ENCODE measurements at regions not wholly inside any gene's neighbourhood (a gene's known extent, or its start where the extent isn't known, plus 50 kb on each side); places are given as distances from the start of the nearest gene placed in this dataset.

DNA sequence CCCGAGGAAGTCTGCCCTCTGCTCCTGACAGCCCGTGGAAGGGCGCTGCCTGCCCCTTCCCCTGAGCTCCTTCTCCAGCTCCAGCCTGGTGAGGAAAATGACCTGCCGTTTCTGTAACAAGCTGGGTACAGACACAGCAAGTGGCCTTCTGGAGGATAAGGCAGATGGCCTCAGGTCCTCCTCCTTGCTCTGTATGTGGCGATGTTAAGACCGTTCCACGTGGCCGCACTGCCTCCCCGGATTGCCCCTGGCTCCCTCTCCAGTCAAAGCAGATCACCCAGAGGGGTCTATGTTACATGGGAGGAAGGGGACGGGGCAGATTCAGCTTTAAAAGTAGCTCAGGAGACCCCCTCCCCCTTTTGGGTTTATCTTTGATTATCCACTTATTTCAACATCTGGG lies 80.3 kb upstream of the GATB start:
- TF ChIP-seq, protein P1, sequence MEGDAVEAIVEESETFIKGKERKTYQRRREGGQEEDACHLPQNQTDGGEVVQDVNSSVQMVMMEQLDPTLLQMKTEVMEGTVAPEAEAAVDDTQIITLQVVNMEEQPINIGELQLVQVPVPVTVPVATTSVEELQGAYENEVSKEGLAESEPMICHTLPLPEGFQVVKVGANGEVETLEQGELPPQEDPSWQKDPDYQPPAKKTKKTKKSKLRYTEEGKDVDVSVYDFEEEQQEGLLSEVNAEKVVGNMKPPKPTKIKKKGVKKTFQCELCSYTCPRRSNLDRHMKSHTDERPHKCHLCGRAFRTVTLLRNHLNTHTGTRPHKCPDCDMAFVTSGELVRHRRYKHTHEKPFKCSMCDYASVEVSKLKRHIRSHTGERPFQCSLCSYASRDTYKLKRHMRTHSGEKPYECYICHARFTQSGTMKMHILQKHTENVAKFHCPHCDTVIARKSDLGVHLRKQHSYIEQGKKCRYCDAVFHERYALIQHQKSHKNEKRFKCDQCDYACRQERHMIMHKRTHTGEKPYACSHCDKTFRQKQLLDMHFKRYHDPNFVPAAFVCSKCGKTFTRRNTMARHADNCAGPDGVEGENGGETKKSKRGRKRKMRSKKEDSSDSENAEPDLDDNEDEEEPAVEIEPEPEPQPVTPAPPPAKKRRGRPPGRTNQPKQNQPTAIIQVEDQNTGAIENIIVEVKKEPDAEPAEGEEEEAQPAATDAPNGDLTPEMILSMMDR (conservative IDR thresholded peaks at IDR 0.05; ENCODE audit: low read depth, low read length) = no peak
- no peak for TF ChIP-seq EZH2 (IDR thresholded peaks at IDR 0.05; ENCODE audit: low read length, unreplicated experiment)

All from PC-3 (cell line).